Bronchial epithelial cell (primary cell): ENCODE measurements at regions not wholly inside any gene's neighbourhood (a gene's known extent, or its start where the extent isn't known, plus 50 kb on each side); places are given as distances from the start of the nearest gene placed in this dataset.

Experiments used
- DNase-seq: peaks from one replicate; pipeline ENCODE4 v3.0.0-alpha.2; 2010; ENCODE audit warnings: low read depth
- FAIRE-seq: peaks from 2 replicates; lab custom pipeline; 2011; peaks lifted over from hg19 to GRCh38; lab: Jason Lieb, UNC
- H3K27me3 ChIP-seq: 2 replicates; pipeline ENCODE4 v1.5.1; 2011; ENCODE audit warnings: low read length; ENCODE audit not compliant: control insufficient read depth, insufficient read depth
- H3K36me3 ChIP-seq: 2 replicates; pipeline ENCODE4 v1.5.1; 2011; ENCODE audit warnings: low read length; ENCODE audit not compliant: control insufficient read depth, insufficient read depth
- H3K4me3 ChIP-seq: 2 replicates; pipeline ENCODE4 v1.5.1; 2011; ENCODE audit warnings: mild to moderate bottlenecking, low read depth, low read length, control low read depth
- CTCF ChIP-seq: IDR thresholded peaks from 2 replicates; pipeline ENCODE4 v1.5.1; 2011; ENCODE audit warnings: mild to moderate bottlenecking, moderate library complexity, low read length, control low read depth, inconsistent platforms; ENCODE audit not compliant: insufficient read depth, severe bottlenecking

DNA sequence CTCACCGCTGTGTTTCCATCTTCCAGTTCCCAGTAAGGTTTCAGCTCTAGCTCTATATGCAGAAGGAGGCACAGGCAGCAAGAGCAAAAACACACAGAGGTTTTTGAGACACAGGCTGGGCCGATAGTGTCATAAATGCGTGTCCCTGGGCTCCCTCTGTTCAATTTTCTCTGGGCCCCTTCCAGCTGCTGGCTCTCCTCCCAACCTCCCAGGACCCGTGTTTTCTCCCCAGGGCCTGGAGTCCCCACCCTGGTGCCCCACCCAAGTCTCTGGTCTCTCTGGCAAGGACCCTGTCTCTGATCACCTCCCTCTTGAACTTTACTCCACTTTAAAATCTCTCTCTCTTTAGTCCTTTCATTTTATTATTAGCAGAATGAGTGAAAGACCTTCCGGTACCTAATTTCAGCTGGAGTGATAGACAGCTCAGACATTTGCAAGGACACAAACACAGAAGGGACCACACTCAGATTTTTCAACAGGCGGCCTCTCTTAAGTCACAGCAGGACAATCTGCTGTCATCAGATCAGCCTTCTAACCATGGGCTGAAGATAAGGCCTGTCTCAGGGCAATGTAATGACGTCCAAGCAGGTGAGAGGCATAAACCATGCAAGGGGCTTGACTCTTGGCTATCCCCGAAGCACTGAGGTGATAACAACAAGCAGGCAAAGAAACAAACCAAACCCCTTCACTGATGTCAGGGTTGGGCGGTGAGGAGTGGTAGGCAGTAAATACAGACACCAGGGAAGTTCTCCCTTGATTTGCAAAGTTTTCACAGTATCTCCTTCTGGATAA, 190.0 kb upstream of the IRS2 start:
- no peak overlapping the region for H3K4me3 ChIP-seq
- DNase-seq = no peak
- no peak for TF ChIP-seq CTCF
- no peaks in the 10 kb centered on the region for H3K36me3 ChIP-seq
- no peak for FAIRE-seq
- H3K27me3 ChIP-seq = no peaks in the 10 kb centered on the region

DNA sequence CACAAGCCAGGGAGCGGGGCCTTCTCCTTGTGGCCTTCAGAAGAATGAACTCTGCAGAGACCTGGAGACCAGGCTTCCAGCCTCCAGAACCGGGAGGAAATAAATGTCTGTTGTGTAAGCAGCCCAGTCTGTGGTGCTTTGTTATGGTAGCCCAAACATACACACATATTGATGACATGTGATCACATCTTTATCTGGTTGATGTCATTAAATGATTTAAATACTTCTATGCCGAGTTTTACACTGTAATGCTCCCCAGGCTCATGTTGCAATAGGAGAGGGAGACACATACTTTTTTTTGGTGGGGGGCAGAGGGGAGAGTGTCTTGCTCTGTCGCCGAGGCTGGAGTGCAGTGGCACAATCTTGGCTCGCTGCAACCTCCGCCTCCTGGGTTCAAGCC, 188.0 kb upstream of the IRS2 start:
- H3K36me3 ChIP-seq = no peaks in the 10 kb centered on the region
- H3K4me3 ChIP-seq = no peak overlapping the region
- TF ChIP-seq CTCF = no peak
- FAIRE-seq = no peak
- H3K27me3 ChIP-seq = no peaks in the 10 kb centered on the region
- DNase-seq = no peak

- no peak for TF ChIP-seq CTCF
- no peak overlapping the region for H3K4me3 ChIP-seq
- FAIRE-seq = no peak
- H3K36me3 ChIP-seq = no peaks in the 10 kb centered on the region
- no peaks in the 10 kb centered on the region for H3K27me3 ChIP-seq
- no peak for DNase-seq
These were observed 186.9 kb upstream of the IRS2 start for GRCh38 chr13:109973279-109973678.

GRCh38 chr13:109971456-109972090, 185.2 kb upstream of the IRS2 start:
- Histone ChIP-seq H3K36me3 (no peaks in the 10 kb centered on the region), H3K4me3 (no peak overlapping the region), H3K27me3 (no peaks in the 10 kb centered on the region)
- TF ChIP-seq CTCF = no peak
- DNase-seq (peak; percentile 66), FAIRE-seq (no peak)

DNA sequence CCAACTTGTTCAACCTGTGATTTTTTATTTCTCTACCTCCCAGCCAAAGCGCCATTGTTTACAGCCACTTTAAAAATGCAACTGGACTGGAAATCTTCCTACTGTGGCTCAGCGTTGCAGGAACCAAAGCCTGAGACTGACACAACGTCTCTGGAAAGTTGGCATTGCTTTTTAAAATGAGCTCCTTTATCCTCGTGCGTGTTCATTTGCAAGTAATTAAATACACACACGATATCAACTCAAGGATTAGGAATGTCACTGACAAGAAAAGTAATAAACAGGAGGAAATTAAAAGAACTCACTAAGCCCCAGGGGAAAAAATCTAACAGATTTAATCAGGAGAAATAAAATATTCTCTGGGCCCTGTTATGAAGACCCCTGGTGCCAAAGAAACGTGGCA, 184.6 kb upstream of the IRS2 start:
- no peak for DNase-seq
- H3K4me3 ChIP-seq = no peak overlapping the region
- no peak for TF ChIP-seq CTCF
- H3K36me3 ChIP-seq = no peaks in the 10 kb centered on the region
- FAIRE-seq = no peak
- H3K27me3 ChIP-seq = no peaks in the 10 kb centered on the region
